PFSK-1 (cell line): ENCODE measurements at regions not wholly inside any gene's neighbourhood (a gene's known extent, or its start where the extent isn't known, plus 50 kb on each side); places are given as distances from the start of the nearest gene placed in this dataset.

ENCODE experiments used
- FOXP2 ChIP-seq: optimal IDR thresholded peaks from 2 replicates; pipeline ENCODE3; 2011; ENCODE audit warnings: borderline replicate concordance, control low read depth, inconsistent platforms; ENCODE audit not compliant: insufficient read depth; ENCODE audit errors: extremely low read length, extremely low read depth
- POLR2AphosphoS5 ChIP-seq: IDR thresholded peaks from 2 replicates; pipeline ENCODE4 v1.6.1; 2012; ENCODE audit warnings: low read depth, mild to moderate bottlenecking, control low read depth, low read length, moderate library complexity
- REST ChIP-seq, 2 experiments: IDR thresholded peaks; 2 replicates each; pipeline versions ENCODE4 v1.6.1 to v1.8.0; 2011 to 2012; ENCODE audit warnings: low read depth in 2 of 2, low read length in 2 of 2, control low read depth in 1 of 2, inconsistent platforms in 1 of 2, mild to moderate bottlenecking in 1 of 2, moderate library complexity in 1 of 2; ENCODE audit not compliant: insufficient read depth in 1 of 2
- SIN3A ChIP-seq: IDR thresholded peaks from 2 replicates; pipeline ENCODE4 v1.6.1; 2012; ENCODE audit warnings: mild to moderate bottlenecking, low read length, moderate library complexity, borderline replicate concordance; ENCODE audit not compliant: insufficient read depth
- TAF1 ChIP-seq: IDR thresholded peaks from 2 replicates; pipeline ENCODE4 v1.6.1; 2012; ENCODE audit warnings: low read length, control low read depth, borderline replicate concordance; ENCODE audit not compliant: insufficient read depth

- TF ChIP-seq SIN3A: no peak
- TF ChIP-seq REST (IDR thresholded peaks at IDR 0.05; ENCODE audit: insufficient read depth in 1 of 2, low read depth in 2 of 2, low read length in 2 of 2): no peak
- TF ChIP-seq FOXP2: no peak
- no peak for TF ChIP-seq POLR2AphosphoS5
- TF ChIP-seq TAF1: no peak
These were observed 199.9 kb downstream of the PCDH7 start for GRCh38 chr4:30920043-30920442.

GRCh38 chr4:30922625-30923024 is 202.5 kb downstream of the PCDH7 start:
- TF ChIP-seq REST (IDR thresholded peaks at IDR 0.05; ENCODE audit: insufficient read depth in 1 of 2, low read depth in 2 of 2, low read length in 2 of 2) (no peak), POLR2AphosphoS5 (no peak), TAF1 (no peak), FOXP2 (no peak), SIN3A (no peak)

- TF ChIP-seq POLR2AphosphoS5: no peak
- TF ChIP-seq REST (IDR thresholded peaks at IDR 0.05; ENCODE audit: insufficient read depth in 1 of 2, low read depth in 2 of 2, low read length in 2 of 2): no peak
These were observed 204.3 kb downstream of the PCDH7 start for GRCh38 chr4:30924495-30924894.

- TF ChIP-seq SIN3A (no peak), FOXP2 (no peak), REST (IDR thresholded peaks at IDR 0.05; ENCODE audit: insufficient read depth in 1 of 2, low read depth in 2 of 2, low read length in 2 of 2) (no peak), TAF1 (no peak), POLR2AphosphoS5 (no peak)
These were observed 209.5 kb downstream of the PCDH7 start for GRCh38 chr4:30929649-30930048.

GRCh38 chr4:30930276-30930675 is 210.1 kb downstream of the PCDH7 start:
- no peak for TF ChIP-seq REST (IDR thresholded peaks at IDR 0.05; ENCODE audit: insufficient read depth in 1 of 2, low read depth in 2 of 2, low read length in 2 of 2)
- no peak for TF ChIP-seq FOXP2
